K562 (cell line): ENCODE measurements at regions not wholly inside any gene's neighbourhood (a gene's known extent, or its start where the extent isn't known, plus 50 kb on each side); places are given as distances from the start of the nearest gene placed in this dataset.

Experiments
- ATAC-seq: fragments of 200-7000 bp; cut with Tn5 transposase; 3 replicates; pipeline ENCODE4 v1.9.1; 2020; ENCODE audit warnings: moderate library complexity
- BruUV-seq: library from RNA; stranded (reverse); fragments of 400-500 nt; replicated peaks from 2 replicates; lab custom pipeline; 2021; lab: Mats Ljungman, UMichigan
- CTCF ChIA-PET: fragments of 300-600 bp; formaldehyde crosslinking; extraction: SDS; loops from one replicate; lab custom pipeline; 2021; ENCODE audit warnings: low intra/inter-chr PET ratio; lab: Yijun Ruan, JAX
- POLR2A ChIA-PET: fragments of 300-600, 350-650 bp; sonication (Branson Sonifier 250); formaldehyde crosslinking; extraction: SDS; loops from one replicate; lab custom pipeline; 2021; ENCODE audit warnings: antibody characterized with exemption, inconsistent platforms; lab: Yijun Ruan, JAX
- DNase-seq, 4 experiments: peaks; one replicate each; pipeline versions ENCODE4 v3.0.0 to v3.0.0-alpha.2; 2011 to 2018; ENCODE audit warnings: low spot score in 3 of 4, mixed read lengths in 3 of 4; ENCODE audit errors: extremely low read depth in 1 of 4
- FAIRE-seq: peaks from 2 replicates; lab custom pipeline; 2011; peaks lifted over from hg19 to GRCh38; lab: Jason Lieb, UNC
- H2AFZ ChIP-seq: 2 replicates; pipeline ENCODE4 v1.6.0; 2011; ENCODE audit warnings: low read depth, low read length, control low read depth, inconsistent platforms
- H3K27ac ChIP-seq: fragments of 200-600 bp; 3 replicates; pipeline ENCODE4 v1.8.0; 2011; ENCODE audit warnings: low read depth, mild to moderate bottlenecking, control low read depth, inconsistent platforms, low read length, moderate library complexity, mixed read lengths; ENCODE audit errors: extremely low read depth
- H3K27me3 ChIP-seq, 2 experiments: fragments of 300-600 bp in 1 of 2; 2 replicates in 1 of 2; 3 replicates in 1 of 2; pipeline versions ENCODE4 v1.6.0 to v1.8.0; 2011; ENCODE audit warnings: inconsistent platforms in 2 of 2, low read length in 2 of 2, mild to moderate bottlenecking in 1 of 2, mixed read lengths in 1 of 2, moderate library complexity in 1 of 2; ENCODE audit not compliant: control insufficient read depth in 2 of 2, insufficient read depth in 2 of 2
- H3K36me3 ChIP-seq: fragments of 300-600 bp; 3 replicates; pipeline ENCODE4 v1.8.0; 2011; ENCODE audit warnings: mild to moderate bottlenecking, low read length, inconsistent platforms; ENCODE audit not compliant: control insufficient read depth, insufficient read depth
- H3K4me1 ChIP-seq, 2 experiments: fragments of 200-600 bp in 1 of 2; replicated peaks in 1 of 2; 2 replicates in 1 of 2; 3 replicates in 1 of 2; pipeline versions ENCODE4 v1.5.1 to v1.8.0; 2011; ENCODE audit warnings: inconsistent platforms in 2 of 2, low read length in 2 of 2, mild to moderate bottlenecking in 1 of 2, mixed read lengths in 1 of 2, moderate library complexity in 1 of 2; ENCODE audit not compliant: control insufficient read depth in 2 of 2, insufficient read depth in 2 of 2
- H3K4me2 ChIP-seq: 2 replicates; pipeline ENCODE4 v1.6.1; 2011; ENCODE audit warnings: low read length, control low read depth, inconsistent platforms, mixed read lengths; ENCODE audit not compliant: insufficient read depth
- H3K4me3 ChIP-seq: fragments of 200-600 bp; sonication (generic), shearing (Covaris generic); 2 replicates; pipeline ENCODE4 v1.5.1; 2016; ENCODE audit warnings: control low read depth, inconsistent platforms
- H3K79me2 ChIP-seq: fragments of 200-600 bp; 3 replicates; pipeline ENCODE4 v1.8.0; 2011; ENCODE audit warnings: low read length, inconsistent platforms; ENCODE audit not compliant: control insufficient read depth, insufficient read depth
- H3K9ac ChIP-seq, 2 experiments: 2 replicates each; pipeline versions ENCODE4 v1.6.0 to v1.6.1; 2011; ENCODE audit warnings: low read depth in 2 of 2, low read length in 2 of 2, control low read depth in 1 of 2, inconsistent platforms in 1 of 2, mild to moderate bottlenecking in 1 of 2, mixed read lengths in 1 of 2; ENCODE audit not compliant: insufficient read depth in 1 of 2
- H3K9me1 ChIP-seq: one replicate; pipeline ENCODE4 v1.6.0; 2011; ENCODE audit warnings: inconsistent platforms, mild to moderate bottlenecking, low read length, moderate library complexity; ENCODE audit not compliant: control insufficient read depth, insufficient read depth
- H3K9me3 ChIP-seq: replicated peaks from 2 replicates; pipeline ENCODE4 v1.5.1; 2011; ENCODE audit warnings: low read depth, low read length, inconsistent platforms; ENCODE audit not compliant: control insufficient read depth, insufficient read depth
- H4K20me1 ChIP-seq: replicated peaks from 2 replicates; pipeline ENCODE4 v1.6.1; 2011; ENCODE audit warnings: low read length, inconsistent platforms, mixed read lengths; ENCODE audit not compliant: control insufficient read depth, insufficient read depth
- E2F6 ChIP-seq, 2 experiments: IDR thresholded peaks; 2 replicates each; pipeline ENCODE4 v1.6.1; 2011; ENCODE audit warnings: borderline replicate concordance in 1 of 2, control low read depth in 1 of 2, low read depth in 1 of 2, low read length in 1 of 2, mild to moderate bottlenecking in 1 of 2, mixed read lengths in 1 of 2, moderate library complexity in 1 of 2; ENCODE audit not compliant: insufficient read depth in 1 of 2, insufficient read length in 1 of 2, poor library complexity in 1 of 2, severe bottlenecking in 1 of 2; ENCODE audit errors: extremely low read depth in 1 of 2
- ERF ChIP-seq: fragments of 450-650 bp; formaldehyde crosslinking; IDR thresholded peaks from 2 replicates; pipeline ENCODE4 v1.4.0; 2020; ENCODE audit warnings: mild to moderate bottlenecking, mixed read lengths
- SMAD1 ChIP-seq: fragments of 150-350 bp; IDR thresholded peaks from 2 replicates; pipeline ENCODE4 v1.6.1; 2014; ENCODE audit warnings: low read length, low read depth; ENCODE audit not compliant: partially characterized antibody
- THAP12 ChIP-seq: fragments of 250-450 bp; sonication (Bioruptor Pico); IDR thresholded peaks from 2 replicates; pipeline ENCODE4 v1.9.0; 2021; ENCODE audit warnings: mild to moderate bottlenecking, inconsistent platforms
- WGBS: fragments of 100-300 bp; shearing (Covaris generic); methylation state at CpG from one replicate; pipeline ENCODE4 v1.1.6; 2016; ENCODE audit warnings: low coverage, mixed read lengths; ENCODE audit not compliant: insufficient coverage; ENCODE audit errors: missing lambda C conversion rate; 5-methylcytosine and 5-hydroxymethylcytosine counted together
- in situ Hi-C: fragments of 300-500 bp; cut with MboI; formaldehyde crosslinking; loops from 4 replicates; pipeline ENCODE4 v1.15.0; 2018; ENCODE audit warnings: inconsistent platforms, mixed read lengths
- intact Hi-C: fragments of 100-400 bp; cut with micrococcal nuclease; formaldehyde crosslinking; loops from 2 replicates; pipeline ENCODE4 v1.14.2; 2022

- Histone ChIP-seq H3K9me1 (no peaks in the 10 kb centered on the region), H3K9me3 (no peaks in the 10 kb centered on the region; the same call in 1 of the 2 replicates), H4K20me1 (no peaks in the 10 kb centered on the region), H3K4me1 (peaks cover 13 to 27% of the 10 kb centered on the region in 2 experiments; a peak in 4 of 5 replicates), H3K4me2 (no peak overlapping the region), H3K27me3 (no peaks in the 10 kb centered on the region), H3K4me3 (no peak overlapping the region), H2AFZ (no peak overlapping the region), H3K36me3 (no peaks in the 10 kb centered on the region), H3K9ac (no peak overlapping the region), H3K27ac (no peak overlapping the region), H3K79me2 (0 out of 3 replicates have a peak, but pooled peaks cover 2% of the 10 kb centered on the region)
- intact Hi-C loops (loop anchor here (5.0 to 10.0 kb wide), 2 partner anchors 88 to 215 kb away; partner anchors contain the start of gene ZNF644), in situ Hi-C loops (no loop called here)
- FAIRE-seq (no peak), DNase-seq (no peak), ATAC-seq (no peak)
- CTCF ChIA-PET = no interaction called here
- 82% methylated on average over 3 of the region's 3 CpGs for WGBS
- no TSS peak for BruUV-seq
- POLR2A ChIA-PET = no interaction called here
- TF ChIP-seq SMAD1 (no peak), THAP12 (CRISPR knock-in tag) (no peak)
Observed at GRCh38 chr1:90809996-90810395, 92.9 kb upstream of the BARHL2 start.

- Histone ChIP-seq H3K79me2 (0 out of 3 replicates have a peak, but pooled peaks cover 2% of the 10 kb centered on the region), H3K9me1 (no peaks in the 10 kb centered on the region), H3K4me1 (peaks cover 13 to 27% of the 10 kb centered on the region in 2 experiments; a peak in 4 of 5 replicates), H4K20me1 (no peaks in the 10 kb centered on the region), H3K4me3 (no peak overlapping the region), H3K36me3 (no peaks in the 10 kb centered on the region), H2AFZ (no peak overlapping the region), H3K27ac (no peak overlapping the region), H3K9me3 (no peaks in the 10 kb centered on the region; the same call in 1 of the 2 replicates), H3K4me2 (no peak overlapping the region), H3K27me3 (no peaks in the 10 kb centered on the region), H3K9ac (no peak overlapping the region)
- DNase-seq = no peak
- FAIRE-seq = no peak
- in situ Hi-C loops (no loop called here), intact Hi-C loops (no loop called here)
- no peak for ATAC-seq
- WGBS = 49% methylated on average over 3 of the region's 3 CpGs
- CTCF ChIA-PET = no interaction called here
- no TSS peak for BruUV-seq
- POLR2A ChIA-PET = interaction anchor here (0.6 to 1.3 kb wide), 4 partner anchors 11 to 644 kb away, joined by 3 to 5 read pairs (median 3); no protein-coding TSS in a partner anchor
- no peak for TF ChIP-seq ERF (CRISPR knock-in tag)
- no peak for TF ChIP-seq E2F6 (IDR thresholded peaks at IDR 0.05; ENCODE audit: borderline replicate concordance in 1 of 2, extremely low read depth in 1 of 2, insufficient read depth in 1 of 2, insufficient read length in 1 of 2, low read depth in 1 of 2, low read length in 1 of 2, poor library complexity in 1 of 2, severe bottlenecking in 1 of 2)
Observed at GRCh38 chr1:90809093-90809492, 92.0 kb upstream of the BARHL2 start.
